Thyroid gland (tissue), 4 donors: ENCODE measurements at regions not wholly inside any gene's neighbourhood (a gene's known extent, or its start where the extent isn't known, plus 50 kb on each side); places are given as distances from the start of the nearest gene placed in this dataset.

Experiments
- DNase-seq, 2 donors: peaks; one replicate each; pipeline ENCODE4 v3.0.0-alpha.2; 2019
- H3K27ac ChIP-seq, 3 donors: fragments of 200-600 bp; sonication (generic); 1 replicate in 2 of 3; 2 replicates in 1 of 3; pipeline ENCODE4 v1.5.1; 2016 to 2019; ENCODE audit warnings: mild to moderate bottlenecking in 1 of 3, moderate library complexity in 1 of 3
- H3K27me3 ChIP-seq: fragments of 200-600 bp; sonication (generic); one replicate; pipeline ENCODE4 v1.5.1; 2019
- H3K36me3 ChIP-seq, 2 donors: fragments of 200-600 bp; sonication (generic); one replicate each; pipeline ENCODE4 v1.5.1; 2016 to 2019
- H3K4me1 ChIP-seq, 2 donors: fragments of 200-600 bp; sonication (generic); one replicate each; pipeline ENCODE4 v1.5.1; 2017 to 2019
- H3K4me3 ChIP-seq, 3 donors: fragments of 200-600 bp; sonication (generic); replicated peaks in 1 of 3; 1 replicate in 2 of 3; 2 replicates in 1 of 3; pipeline ENCODE4 v1.5.1; 2016; ENCODE audit warnings: mild to moderate bottlenecking in 1 of 3
- H3K9me3 ChIP-seq: fragments of 200-600 bp; sonication (generic); one replicate; pipeline ENCODE4 v1.5.1; 2017
- CTCF ChIP-seq, 6 experiments: fragments of 200-600 bp in 3 of 6; fragments of 450-650 bp in 3 of 6; sonication (generic) in 3 of 6; IDR thresholded peaks; one replicate each; pipeline ENCODE4 v1.5.1; 2016 to 2019; ENCODE audit warnings: antibody characterized with exemption in 6 of 6, mild to moderate bottlenecking in 2 of 6, inconsistent platforms in 1 of 6, moderate library complexity in 1 of 6
- POLR2A ChIP-seq, 2 donors: fragments of 450-650 bp; IDR thresholded peaks; one replicate each; pipeline ENCODE4 v1.6.1; 2017; ENCODE audit warnings: antibody characterized with exemption in 2 of 2, mild to moderate bottlenecking in 2 of 2, moderate library complexity in 1 of 2
- WGBS, 2 donors: methylation state at CpG; one replicate each; pipeline ENCODE4 v1.1.5; 2017; 5-methylcytosine and 5-hydroxymethylcytosine counted together
- intact Hi-C: fragments of 100-400 bp; cut with DNase I; formaldehyde crosslinking; loops from one replicate; pipeline ENCODE4 v1.15.1; 2023

GRCh38 chr12:46499901-46500300 is 127.3 kb upstream of the SLC38A2 start:
- intact Hi-C loops = no loop called here
- WGBS, 2 donors = 92 to 93% methylated on average over 2 of the region's 2 CpGs

GRCh38 chr12:46499226-46499625 is 126.7 kb upstream of the SLC38A2 start:
- Histone ChIP-seq H3K4me3 (no peak overlapping the region), H3K27ac (no peak overlapping the region), H3K27me3 (no peaks in the 10 kb centered on the region), H3K9me3 (no peaks in the 10 kb centered on the region), H3K36me3 (no peaks in the 10 kb centered on the region), H3K4me1 (peaks cover under 1 to 6% of the 10 kb centered on the region in 2 donors)
- TF ChIP-seq CTCF (IDR thresholded peaks at IDR 0.05) = no peak
- no peak for TF ChIP-seq POLR2A (IDR thresholded peaks at IDR 0.05)
- no peak for DNase-seq
- 94 to 100% methylated on average over 1 of the region's 1 CpG for WGBS, 2 donors
- intact Hi-C loops = no loop called here

More at GRCh38 chr12:46499901-46500300, 127.3 kb upstream of the SLC38A2 start:
- no peak for DNase-seq
- Histone ChIP-seq H3K36me3 (no peaks in the 10 kb centered on the region), H3K4me1 (peaks cover 0 to 3% of the 10 kb centered on the region in 2 donors), H3K4me3 (no peak overlapping the region), H3K27ac (no peak overlapping the region), H3K9me3 (no peaks in the 10 kb centered on the region), H3K27me3 (no peaks in the 10 kb centered on the region)
- TF ChIP-seq CTCF (IDR thresholded peaks at IDR 0.05) = no peak

- intact Hi-C loops = no loop called here
- DNase-seq = no peak
- no peak for TF ChIP-seq POLR2A (IDR thresholded peaks at IDR 0.05)
- TF ChIP-seq CTCF (IDR thresholded peaks at IDR 0.05) = no peak
These were observed 125.2 kb upstream of the SLC38A2 start for GRCh38 chr12:46497739-46498138.

GRCh38 chr12:46494424-46494823 is 121.9 kb upstream of the SLC38A2 start:
- H3K36me3 ChIP-seq = no peaks in the 10 kb centered on the region
- no peaks in the 10 kb centered on the region for H3K9me3 ChIP-seq
- 21 to 25% methylated on average over 1 of the region's 1 CpG for WGBS, 2 donors
- no peak for DNase-seq
- intact Hi-C loops = no loop called here
- no peaks in the 10 kb centered on the region for H3K27me3 ChIP-seq
- H3K4me3 ChIP-seq = no peak overlapping the region
- peaks cover 6% of the 10 kb centered on the region in 2 donors for H3K4me1 ChIP-seq
- TF ChIP-seq POLR2A (IDR thresholded peaks at IDR 0.05) (no peak), CTCF (IDR thresholded peaks at IDR 0.05) (no peak)
- H3K27ac ChIP-seq = peak overlapping the region; percentile 11 to 63 (median 11)

More at GRCh38 chr12:46497739-46498138, 125.2 kb upstream of the SLC38A2 start:
- Histone ChIP-seq H3K36me3 (no peaks in the 10 kb centered on the region), H3K4me1 (peaks cover 4 to 6% of the 10 kb centered on the region in 2 donors), H3K27ac (no peak overlapping the region), H3K4me3 (no peak overlapping the region), H3K9me3 (no peaks in the 10 kb centered on the region), H3K27me3 (no peaks in the 10 kb centered on the region)
- 100% methylated on average over 1 of the region's 1 CpG for WGBS, 2 donors

- 83 to 91% methylated on average over 4 of the region's 4 CpGs for WGBS, 2 donors
- Histone ChIP-seq H3K4me1 (peaks cover 6 to 7% of the 10 kb centered on the region in 2 donors), H3K9me3 (no peaks in the 10 kb centered on the region), H3K36me3 (no peaks in the 10 kb centered on the region), H3K27me3 (no peaks in the 10 kb centered on the region), H3K4me3 (no peak overlapping the region), H3K27ac (peak overlapping the region in 2 of 3 donors; percentile 41 to 63)
- no peak for DNase-seq
- intact Hi-C loops = no loop called here
- no peak for TF ChIP-seq CTCF (IDR thresholded peaks at IDR 0.05)
- no peak for TF ChIP-seq POLR2A (IDR thresholded peaks at IDR 0.05)
These were observed 121.2 kb upstream of the SLC38A2 start for GRCh38 chr12:46493834-46494181.
